ENCODE measurements at regions not wholly inside any gene's neighbourhood (a gene's known extent, or its start where the extent isn't known, plus 50 kb on each side); places are given as distances from the start of the nearest gene placed in this dataset.
"Not testable (repeated sequence)": the region's sequence is repeated elsewhere in the genome, so short reads cannot be mapped to it uniquely, and the experiment has no call there.

- no peak for DNase-seq (ENCODE audit: low spot score)
Measured at GRCh38 chrY:21034151-21035061, 278.5 kb downstream of the RPS4Y2 start.

- DNase-seq (ENCODE audit: low spot score) = not testable (repeated sequence)
Measured at GRCh38 chrY:21037398-21037797, 281.5 kb downstream of the RPS4Y2 start.

GRCh38 chrY:21039811-21040210 is 283.9 kb downstream of the RPS4Y2 start:
- DNase-seq (ENCODE audit: low spot score) = no peak

GRCh38 chrY:21040711-21041110 is 284.8 kb downstream of the RPS4Y2 start:
- DNase-seq (ENCODE audit: low spot score) = not testable (repeated sequence)

GRCh38 chrY:21073079-21073478 is 317.2 kb downstream of the RPS4Y2 start:
- no peak for DNase-seq (ENCODE audit: low spot score)

GRCh38 chrY:21073641-21074260 is 317.8 kb downstream of the RPS4Y2 start:
- DNase-seq (ENCODE audit: low spot score) = no peak

GRCh38 chrY:21075658-21076057 is 319.8 kb downstream of the RPS4Y2 start:
- DNase-seq (ENCODE audit: low spot score) = no peak

- no peak for DNase-seq (ENCODE audit: low spot score)
Measured at GRCh38 chrY:21079670-21080069, 323.8 kb downstream of the RPS4Y2 start.

GRCh38 chrY:21081640-21082611 is 326.0 kb downstream of the RPS4Y2 start:
- DNase-seq (ENCODE audit: low spot score) = no peak

- no peak for DNase-seq (ENCODE audit: low spot score)
Measured at GRCh38 chrY:21082639-21083038, 326.7 kb downstream of the RPS4Y2 start.

- no peak for DNase-seq (ENCODE audit: low spot score)
Measured at GRCh38 chrY:21091909-21092308, 336.0 kb downstream of the RPS4Y2 start.

GRCh38 chrY:21102507-21102906 is 346.6 kb downstream of the RPS4Y2 start:
- no peak for DNase-seq (ENCODE audit: low spot score)

- DNase-seq (ENCODE audit: low spot score) = no peak
Measured at GRCh38 chrY:21103885-21104284, 348.0 kb downstream of the RPS4Y2 start.

- no peak for DNase-seq (ENCODE audit: low spot score)
Measured at GRCh38 chrY:21105529-21105928, 349.6 kb downstream of the RPS4Y2 start.

GRCh38 chrY:21111313-21111712 is 355.4 kb downstream of the RPS4Y2 start:
- no peak for DNase-seq (ENCODE audit: low spot score)

GRCh38 chrY:21121065-21121464 is 365.2 kb downstream of the RPS4Y2 start:
- no peak for DNase-seq (ENCODE audit: low spot score)

GRCh38 chrY:21135591-21135990 is 375.5 kb upstream of the RBMY1B start:
- no peak for DNase-seq (ENCODE audit: low spot score)

GRCh38 chrY:21138056-21138758 is 372.9 kb upstream of the RBMY1B start:
- DNase-seq (ENCODE audit: low spot score) = no peak

GRCh38 chrY:21146331-21146730 is 364.8 kb upstream of the RBMY1B start:
- DNase-seq (ENCODE audit: low spot score) = no peak

GRCh38 chrY:21149971-21150370 is 361.2 kb upstream of the RBMY1B start:
- no peak for DNase-seq (ENCODE audit: low spot score)

- DNase-seq (ENCODE audit: low spot score) = no peak
Measured at GRCh38 chrY:21169821-21170220, 341.3 kb upstream of the RBMY1B start.
